ENCODE measurements at regions not wholly inside any gene's neighbourhood (a gene's known extent, or its start where the extent isn't known, plus 50 kb on each side); places are given as distances from the start of the nearest gene placed in this dataset.

DNA sequence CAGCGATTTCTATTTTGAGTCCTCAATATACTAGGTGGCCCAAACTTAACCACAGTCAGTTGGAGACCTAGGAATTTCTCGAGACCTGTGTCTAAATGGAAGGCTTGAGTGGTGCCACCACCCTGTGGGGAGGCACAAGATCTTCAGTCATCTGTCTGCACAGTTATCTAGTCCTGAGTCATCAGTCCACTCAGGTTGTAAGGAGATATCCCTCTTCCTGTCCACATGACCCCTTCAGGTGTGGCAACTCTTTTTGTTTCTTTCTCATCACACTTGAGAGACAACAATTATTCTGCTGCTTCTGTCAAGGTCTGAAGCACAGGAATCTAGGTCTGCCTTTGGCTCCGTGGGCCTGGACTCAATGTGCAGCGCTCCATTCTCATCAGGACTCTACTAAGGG, 64.4 kb upstream of the IBSP start:
- TF ChIP-seq POLR2A (IDR thresholded peaks at IDR 0.05) (no peak), POLR2AphosphoS5 (IDR thresholded peaks at IDR 0.05) (no peak)

Data from upper lobe of left lung (tissue), 4 donors.